LNCaP clone FGC (cell line): ENCODE measurements at regions not wholly inside any gene's neighbourhood (a gene's known extent, or its start where the extent isn't known, plus 50 kb on each side); places are given as distances from the start of the nearest gene placed in this dataset.

ENCODE experiments used
- DNase-seq: peaks from one replicate; pipeline ENCODE4 v3.0.0-alpha.2; 2011; ENCODE audit warnings: low read depth
- H3K4me3 ChIP-seq: 2 replicates; pipeline ENCODE4 v1.5.1; 2011; ENCODE audit warnings: mild to moderate bottlenecking, low read depth, low read length, control low read depth
- TF ChIP-seq, protein P1 (sequence below): IDR thresholded peaks from 2 replicates; pipeline ENCODE4 v1.5.1; 2012; ENCODE audit warnings: mild to moderate bottlenecking; ENCODE audit not compliant: control insufficient read depth, insufficient read depth; ENCODE audit errors: extremely low read depth

DNA sequence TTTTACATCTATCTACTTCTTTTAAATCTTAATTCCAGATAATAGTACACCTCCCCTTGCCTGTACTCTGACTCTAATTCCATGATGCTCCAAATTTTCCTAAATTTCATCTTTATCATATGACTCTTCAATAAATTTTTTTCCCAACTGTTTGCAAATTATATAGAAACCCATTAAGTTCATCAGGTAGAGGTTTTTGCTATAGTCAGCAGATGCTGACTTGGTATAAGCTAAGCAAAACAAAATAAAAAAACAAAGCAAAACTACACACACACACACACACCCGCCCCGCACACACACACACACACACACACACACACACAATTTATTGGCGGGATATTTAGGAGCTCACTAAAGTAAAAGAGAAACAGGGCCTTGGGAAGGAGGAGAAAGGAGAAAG lies 1047.8 kb upstream of the FAM98A start:
- TF ChIP-seq, protein P1, sequence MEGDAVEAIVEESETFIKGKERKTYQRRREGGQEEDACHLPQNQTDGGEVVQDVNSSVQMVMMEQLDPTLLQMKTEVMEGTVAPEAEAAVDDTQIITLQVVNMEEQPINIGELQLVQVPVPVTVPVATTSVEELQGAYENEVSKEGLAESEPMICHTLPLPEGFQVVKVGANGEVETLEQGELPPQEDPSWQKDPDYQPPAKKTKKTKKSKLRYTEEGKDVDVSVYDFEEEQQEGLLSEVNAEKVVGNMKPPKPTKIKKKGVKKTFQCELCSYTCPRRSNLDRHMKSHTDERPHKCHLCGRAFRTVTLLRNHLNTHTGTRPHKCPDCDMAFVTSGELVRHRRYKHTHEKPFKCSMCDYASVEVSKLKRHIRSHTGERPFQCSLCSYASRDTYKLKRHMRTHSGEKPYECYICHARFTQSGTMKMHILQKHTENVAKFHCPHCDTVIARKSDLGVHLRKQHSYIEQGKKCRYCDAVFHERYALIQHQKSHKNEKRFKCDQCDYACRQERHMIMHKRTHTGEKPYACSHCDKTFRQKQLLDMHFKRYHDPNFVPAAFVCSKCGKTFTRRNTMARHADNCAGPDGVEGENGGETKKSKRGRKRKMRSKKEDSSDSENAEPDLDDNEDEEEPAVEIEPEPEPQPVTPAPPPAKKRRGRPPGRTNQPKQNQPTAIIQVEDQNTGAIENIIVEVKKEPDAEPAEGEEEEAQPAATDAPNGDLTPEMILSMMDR = no peak
- H3K4me3 ChIP-seq = no peak overlapping the region
- no peak for DNase-seq

DNA sequence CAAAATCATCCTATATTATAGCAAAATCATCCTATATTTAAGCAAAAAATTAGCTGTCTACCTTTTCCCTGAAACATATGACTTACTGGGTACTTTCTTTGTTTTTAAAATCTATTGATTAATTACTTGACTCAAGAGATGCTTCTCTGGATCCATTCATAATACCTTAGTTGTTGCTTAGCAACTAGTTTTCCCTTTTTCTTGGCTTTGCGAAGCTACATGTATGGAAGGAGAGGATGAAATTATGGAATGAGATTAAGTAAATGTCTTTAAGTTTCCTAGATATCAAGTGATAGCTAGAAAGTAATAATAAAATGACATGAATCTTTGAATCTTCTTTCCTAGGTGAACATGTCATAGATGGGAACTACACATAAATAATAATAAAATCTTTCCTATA lies 1033.2 kb upstream of the FAM98A start:
- H3K4me3 ChIP-seq = no peak overlapping the region
- TF ChIP-seq, protein P1 = no peak
- DNase-seq = no peak

DNA sequence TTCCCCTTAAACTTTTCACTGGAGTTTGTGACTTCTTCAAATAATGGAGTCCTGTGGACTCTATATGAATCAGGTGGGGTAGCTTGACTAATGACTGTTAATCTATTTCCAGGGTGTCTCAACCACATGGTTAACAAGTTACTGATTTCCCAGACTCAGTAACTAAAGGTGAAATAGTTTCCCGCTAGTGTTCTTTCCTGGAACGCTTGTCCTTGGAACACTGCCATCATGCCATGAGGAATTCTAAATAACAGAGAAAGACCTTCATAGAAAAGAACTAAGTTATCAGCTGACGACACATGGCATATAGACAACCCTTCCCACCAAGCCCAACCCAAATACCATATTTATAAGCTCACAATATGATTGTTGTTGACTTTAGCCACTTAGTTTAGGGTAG lies 1027.9 kb upstream of the FAM98A start:
- TF ChIP-seq, protein P1 = no peak
- no peak overlapping the region for H3K4me3 ChIP-seq

DNA sequence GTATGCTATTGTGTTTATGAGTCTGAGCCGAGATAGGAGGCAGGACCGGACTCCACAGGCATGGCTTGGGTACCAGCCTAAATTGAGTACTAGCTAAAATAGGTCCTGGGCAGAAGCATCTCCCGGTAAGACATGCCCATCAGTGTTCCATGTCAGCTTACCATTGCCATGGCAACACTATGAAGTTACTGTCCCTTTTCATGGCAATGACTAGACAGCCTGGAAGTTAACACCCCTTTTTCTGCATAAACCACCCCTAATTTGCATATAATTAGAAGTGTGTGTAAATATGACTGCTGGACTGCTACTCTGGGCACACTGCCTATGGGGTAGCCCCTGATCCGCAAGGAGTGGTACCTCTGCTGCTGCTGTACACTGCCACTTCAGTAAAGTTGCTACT lies 1005.1 kb upstream of the FAM98A start:
- no peak for DNase-seq
- TF ChIP-seq, protein P1 = no peak
- no peak overlapping the region for H3K4me3 ChIP-seq

More for the DNA sequence above, 1027.9 kb upstream of the FAM98A start:
- no peak for DNase-seq

DNA sequence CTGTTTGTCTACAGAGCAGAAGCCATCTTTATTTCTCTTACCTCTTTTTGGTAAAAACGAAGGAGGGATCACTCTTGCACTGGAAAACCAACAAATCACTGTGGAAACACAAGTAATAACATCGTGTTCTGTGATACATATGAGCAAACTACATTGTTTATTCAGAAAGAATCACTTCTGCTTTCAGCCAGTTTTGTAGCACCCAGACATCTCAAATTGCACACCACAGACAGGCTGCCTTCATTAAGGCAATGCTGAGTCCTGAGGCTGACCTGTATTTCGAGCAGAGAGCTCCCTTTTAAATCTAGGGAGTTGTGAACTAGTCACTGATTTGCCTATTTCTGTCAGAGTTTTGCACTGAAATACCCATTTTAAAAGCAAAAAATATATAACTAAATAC lies 1003.2 kb upstream of the FAM98A start:
- no peak for DNase-seq
- no peak overlapping the region for H3K4me3 ChIP-seq
- TF ChIP-seq, protein P1 = no peak

DNA sequence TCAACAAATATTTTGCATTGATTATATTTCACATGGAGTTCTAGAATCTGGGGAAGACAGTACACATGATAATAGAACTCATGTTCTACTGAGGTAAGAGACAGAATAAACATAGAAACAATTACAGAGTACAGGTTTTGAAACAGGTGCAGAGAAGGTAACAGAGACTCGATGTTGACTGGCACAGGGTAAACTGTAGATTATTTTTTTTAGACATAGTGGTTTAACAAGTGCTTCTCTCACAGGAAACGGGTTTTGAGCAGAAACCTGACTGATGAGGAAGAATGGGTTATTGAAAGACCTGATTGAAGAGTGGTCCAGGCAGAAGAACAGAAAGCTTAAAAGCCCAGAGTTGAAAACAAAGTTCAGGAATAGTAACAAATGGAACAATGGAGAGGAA lies 1002.5 kb upstream of the FAM98A start:
- no peak for DNase-seq
- no peak overlapping the region for H3K4me3 ChIP-seq
- TF ChIP-seq, protein P1 = no peak

DNA sequence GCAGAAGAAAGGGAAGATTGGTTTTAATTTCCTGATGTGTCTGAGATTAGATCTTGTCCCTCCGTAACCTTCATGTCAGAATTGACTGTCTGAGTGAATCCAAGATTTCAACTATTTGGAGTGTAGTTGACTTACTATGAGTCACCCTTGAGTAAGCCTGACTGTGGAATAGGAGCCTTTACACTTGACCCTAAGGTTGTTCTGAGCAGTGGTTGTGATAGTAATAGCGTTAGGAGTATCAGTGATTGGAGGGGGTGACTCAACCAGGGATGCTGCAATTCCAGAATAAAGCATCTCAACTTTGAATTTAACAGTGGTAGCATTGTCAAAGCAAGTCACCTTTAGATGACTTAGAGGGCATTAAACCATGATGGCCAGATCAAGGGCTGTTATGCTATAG lies 979.5 kb upstream of the FAM98A start:
- no peak for DNase-seq
- H3K4me3 ChIP-seq = no peak overlapping the region
- TF ChIP-seq, protein P1 = no peak
